Glutamatergic neuron (in vitro differentiated cells): ENCODE measurements at regions not wholly inside any gene's neighbourhood (a gene's known extent, or its start where the extent isn't known, plus 50 kb on each side); places are given as distances from the start of the nearest gene placed in this dataset.

Experiments used
- DNase-seq: peaks from one replicate; pipeline ENCODE4 v3.0.0; 2022
- H3K27ac Mint-ChIP-seq: one replicate; pipeline ENCODE4 v1.8.0; 2020; ENCODE audit warnings: mild to moderate bottlenecking, mixed read lengths, inconsistent platforms; ENCODE audit not compliant: unreplicated experiment
- H3K27me3 Mint-ChIP-seq: one replicate; pipeline ENCODE4 v1.8.0; 2020; ENCODE audit warnings: mild to moderate bottlenecking, moderate library complexity, mixed read lengths, inconsistent platforms; ENCODE audit not compliant: unreplicated experiment
- H3K36me3 Mint-ChIP-seq: one replicate; pipeline ENCODE4 v1.8.0; 2020; ENCODE audit warnings: mild to moderate bottlenecking, mixed read lengths, inconsistent platforms; ENCODE audit not compliant: unreplicated experiment
- H3K4me1 Mint-ChIP-seq: one replicate; pipeline ENCODE4 v1.8.0; 2020; ENCODE audit warnings: mild to moderate bottlenecking, low read depth, mixed read lengths, inconsistent platforms; ENCODE audit not compliant: unreplicated experiment
- H3K4me3 Mint-ChIP-seq: one replicate; pipeline ENCODE4 v1.8.0; 2020; ENCODE audit warnings: mild to moderate bottlenecking, mixed read lengths, inconsistent platforms; ENCODE audit not compliant: unreplicated experiment
- H3K9me3 Mint-ChIP-seq: one replicate; pipeline ENCODE4 v1.8.0; 2020; ENCODE audit warnings: mild to moderate bottlenecking, moderate library complexity, mixed read lengths, inconsistent platforms; ENCODE audit not compliant: unreplicated experiment
- CTCF ChIP-seq: fragments of 200-600 bp; sonication (generic); IDR thresholded peaks from one replicate; pipeline ENCODE4 v1.5.0; 2021; ENCODE audit not compliant: partially characterized antibody, unreplicated experiment

- H3K4me3 Mint-ChIP-seq = no peak overlapping the region
- no peaks in the 10 kb centered on the region for H3K36me3 Mint-ChIP-seq
- no peaks in the 10 kb centered on the region for H3K9me3 Mint-ChIP-seq
- no peak for TF ChIP-seq CTCF
- peaks cover 2% of the 10 kb centered on the region for H3K4me1 Mint-ChIP-seq
- peaks cover 2% of the 10 kb centered on the region for H3K27me3 Mint-ChIP-seq
- DNase-seq = no peak
- no peak overlapping the region for H3K27ac Mint-ChIP-seq
Observed at GRCh38 chr3:135325726-135326235, 530.7 kb downstream of the EPHB1 start.

GRCh38 chr3:135326851-135327250 is 531.8 kb downstream of the EPHB1 start:
- H3K9me3 Mint-ChIP-seq = no peaks in the 10 kb centered on the region
- DNase-seq = no peak
- no peak for TF ChIP-seq CTCF
- H3K27ac Mint-ChIP-seq = no peak overlapping the region
- H3K27me3 Mint-ChIP-seq = no peaks in the 10 kb centered on the region
- peaks cover 2% of the 10 kb centered on the region for H3K4me1 Mint-ChIP-seq
- H3K4me3 Mint-ChIP-seq = no peak overlapping the region
- H3K36me3 Mint-ChIP-seq = no peaks in the 10 kb centered on the region

GRCh38 chr3:135328036-135328435 is 533.0 kb downstream of the EPHB1 start:
- Mint-ChIP-seq H3K36me3 (no peaks in the 10 kb centered on the region), H3K27ac (no peak overlapping the region), H3K27me3 (no peaks in the 10 kb centered on the region), H3K9me3 (no peaks in the 10 kb centered on the region), H3K4me1 (peaks cover 2% of the 10 kb centered on the region), H3K4me3 (no peak overlapping the region)
- TF ChIP-seq CTCF = no peak
- no peak for DNase-seq

- Mint-ChIP-seq H3K4me1 (peaks cover 2% of the 10 kb centered on the region), H3K27ac (no peak overlapping the region), H3K27me3 (no peaks in the 10 kb centered on the region), H3K9me3 (no peaks in the 10 kb centered on the region), H3K4me3 (no peak overlapping the region), H3K36me3 (no peaks in the 10 kb centered on the region)
- no peak for DNase-seq
- TF ChIP-seq CTCF = no peak
Observed at GRCh38 chr3:135329479-135329878, 534.4 kb downstream of the EPHB1 start.

- Mint-ChIP-seq H3K9me3 (no peaks in the 10 kb centered on the region), H3K4me1 (peaks cover 3% of the 10 kb centered on the region), H3K27ac (no peak overlapping the region), H3K27me3 (no peaks in the 10 kb centered on the region), H3K4me3 (no peak overlapping the region), H3K36me3 (no peaks in the 10 kb centered on the region)
- TF ChIP-seq CTCF = no peak
- no peak for DNase-seq
Observed at GRCh38 chr3:135337192-135337591, 542.1 kb downstream of the EPHB1 start.
